Femur (tissue), 1 donor: ENCODE measurements at regions not wholly inside any gene's neighbourhood (a gene's known extent, or its start where the extent isn't known, plus 50 kb on each side); places are given as distances from the start of the nearest gene placed in this dataset.
A peak's percentile ranks its signal among the peaks of the same experiment; 100 is the strongest.

Experiments used
- DNase-seq: peaks from one replicate; pipeline ENCODE4 v3.0.0-alpha.2; 2017

DNA sequence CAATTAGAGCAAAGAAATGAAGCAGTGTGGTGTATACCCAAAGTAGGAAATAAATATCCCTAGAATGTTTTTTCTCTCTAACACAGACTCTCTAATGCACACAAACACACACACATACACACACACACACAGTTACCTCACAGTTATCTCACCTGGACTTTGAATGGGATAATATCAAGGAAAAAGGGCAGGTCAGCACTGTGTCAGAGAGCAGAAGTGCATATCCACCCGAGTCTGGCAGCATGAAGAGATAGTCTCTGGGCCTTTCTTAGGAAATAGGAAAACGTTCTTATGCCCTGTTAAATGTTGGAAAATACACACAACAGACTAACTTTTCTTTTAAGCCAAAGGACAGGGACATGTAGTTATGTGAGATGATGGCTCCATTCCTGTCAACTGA is 162.0 kb downstream of the COL6A3 start:
- no peak for DNase-seq

GRCh38 chr2:237253046-237253702 is 160.8 kb downstream of the COL6A3 start:
- no peak for DNase-seq

- DNase-seq, result no peak
These were observed 159.5 kb downstream of the COL6A3 start for GRCh38 chr2:237254369-237254861.

DNA sequence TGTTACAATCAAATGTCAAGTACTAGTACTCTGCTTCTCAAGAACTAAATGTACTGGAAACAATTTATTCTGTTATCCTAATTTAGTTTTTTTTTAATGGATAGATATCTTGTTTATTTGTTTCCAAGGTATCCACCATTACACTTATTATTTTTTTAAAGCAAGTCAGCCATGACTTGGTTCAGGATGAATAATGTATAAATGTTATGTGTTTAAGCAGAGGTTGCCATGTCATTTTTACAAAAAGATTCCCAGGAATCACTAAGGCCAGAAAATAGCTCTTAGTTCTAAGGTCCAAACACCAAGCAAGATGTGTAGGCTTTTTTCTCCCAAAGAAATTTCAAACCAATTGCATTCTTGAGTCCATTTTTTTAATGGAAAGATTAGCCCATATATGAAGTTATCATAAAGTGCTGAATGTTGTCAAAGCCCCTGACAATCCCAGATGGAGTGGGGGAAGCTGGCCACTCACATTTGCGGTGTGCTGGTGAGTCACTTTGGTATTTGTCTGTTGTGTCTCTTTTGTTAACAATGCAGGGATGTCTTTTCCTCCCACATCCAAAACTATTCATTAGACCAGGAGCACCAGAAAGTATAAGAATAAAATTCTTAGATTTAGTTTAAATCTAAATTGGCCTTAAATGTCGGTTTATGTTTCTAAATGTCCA is 158.9 kb downstream of the COL6A3 start:
- no peak for DNase-seq

- DNase-seq, result peak; percentile 66
These were observed 157.1 kb downstream of the COL6A3 start for GRCh38 chr2:237256887-237257286.

- peak; percentile 63 for DNase-seq
These were observed 156.5 kb downstream of the COL6A3 start for GRCh38 chr2:237257471-237257951.

DNA sequence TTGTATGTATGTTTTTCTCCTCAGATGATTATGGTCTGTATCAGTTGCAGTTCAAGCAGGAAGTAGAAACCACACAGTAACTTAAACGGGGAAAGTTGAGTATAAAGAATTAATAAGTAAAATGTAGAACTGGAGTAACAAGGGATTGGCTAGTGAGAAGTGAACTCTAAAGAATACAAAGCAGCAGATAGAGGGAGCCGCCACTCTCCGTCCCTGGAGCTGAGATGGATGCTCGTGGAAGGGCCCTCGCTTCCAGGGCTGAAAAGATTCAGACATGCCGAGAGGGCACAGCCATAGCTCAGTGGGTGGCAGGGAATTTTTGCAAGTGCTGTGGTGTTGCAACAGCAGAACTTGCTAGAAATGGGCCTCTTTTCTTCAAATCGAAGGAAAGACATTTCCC is 155.8 kb downstream of the COL6A3 start:
- no peak for DNase-seq

- DNase-seq, result no peak
These were observed 155.3 kb downstream of the COL6A3 start for GRCh38 chr2:237258615-237259014.

DNA sequence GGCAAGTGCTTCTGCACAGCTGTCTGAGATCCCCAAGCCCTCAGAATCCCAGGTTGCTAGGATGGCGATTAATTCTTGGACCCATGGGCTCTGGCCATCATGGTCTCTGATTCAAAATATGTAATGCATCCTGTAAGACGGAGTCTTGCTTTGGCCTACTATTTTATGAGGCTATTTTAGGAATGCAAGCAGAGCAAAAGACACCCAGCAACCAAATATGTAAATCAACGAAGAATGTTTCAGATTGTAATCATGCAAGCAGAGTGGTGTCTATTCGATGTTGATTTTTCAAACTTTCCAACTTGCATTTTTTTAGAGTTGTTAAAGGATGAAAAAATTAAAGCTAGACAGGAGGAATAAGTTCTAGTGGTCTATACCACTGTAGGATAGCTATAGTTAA is 154.8 kb downstream of the COL6A3 start:
- no peak for DNase-seq

DNA sequence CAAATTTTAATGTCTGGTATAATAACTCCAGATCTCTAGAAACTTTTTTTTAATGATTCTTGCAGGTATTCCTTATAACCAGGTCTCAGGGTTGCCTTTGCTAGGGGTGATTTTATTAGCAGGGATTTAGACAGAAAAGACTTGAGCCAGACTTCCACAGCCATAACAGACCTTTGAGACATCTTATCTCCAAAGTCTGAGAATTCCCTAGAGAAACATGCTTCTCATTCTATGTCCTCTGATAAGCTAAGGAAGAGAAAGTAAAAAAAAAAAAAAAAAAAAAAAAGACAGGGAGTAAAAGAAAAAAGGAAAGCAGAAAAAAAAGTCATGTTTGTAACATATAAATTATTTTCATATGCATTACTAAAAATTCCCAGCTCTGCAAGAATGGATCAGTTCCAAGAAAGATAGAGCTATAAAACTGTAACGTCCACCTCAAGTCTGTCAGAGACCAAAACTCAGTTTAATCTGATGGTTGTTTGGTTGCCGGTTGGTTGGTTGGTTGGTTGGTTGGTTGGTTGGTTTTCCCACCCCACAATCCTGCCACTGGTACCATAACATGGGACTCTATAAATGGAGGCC is 153.8 kb downstream of the COL6A3 start:
- DNase-seq, result no peak

DNA sequence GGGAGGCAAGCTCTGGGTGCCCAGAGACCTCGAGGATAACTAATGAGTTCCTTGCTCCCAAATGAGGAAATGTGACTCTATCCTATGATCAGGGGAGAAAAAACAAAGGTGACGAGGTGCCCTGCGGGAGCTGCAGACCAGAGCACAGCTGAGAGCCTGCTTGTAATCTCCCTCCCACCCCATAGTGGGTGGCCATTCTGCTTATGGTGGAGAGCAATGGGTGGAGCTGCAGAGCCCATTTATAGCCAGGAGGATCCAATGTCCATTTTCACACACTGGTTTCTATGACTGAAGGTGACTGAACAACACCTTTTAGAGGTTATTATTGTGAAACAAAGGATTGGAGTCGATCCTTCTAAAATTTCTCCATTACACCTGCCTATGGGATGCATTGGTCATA is 153.3 kb downstream of the COL6A3 start:
- no peak for DNase-seq

GRCh38 chr2:237261327-237261726 is 152.6 kb downstream of the COL6A3 start:
- no peak for DNase-seq

DNA sequence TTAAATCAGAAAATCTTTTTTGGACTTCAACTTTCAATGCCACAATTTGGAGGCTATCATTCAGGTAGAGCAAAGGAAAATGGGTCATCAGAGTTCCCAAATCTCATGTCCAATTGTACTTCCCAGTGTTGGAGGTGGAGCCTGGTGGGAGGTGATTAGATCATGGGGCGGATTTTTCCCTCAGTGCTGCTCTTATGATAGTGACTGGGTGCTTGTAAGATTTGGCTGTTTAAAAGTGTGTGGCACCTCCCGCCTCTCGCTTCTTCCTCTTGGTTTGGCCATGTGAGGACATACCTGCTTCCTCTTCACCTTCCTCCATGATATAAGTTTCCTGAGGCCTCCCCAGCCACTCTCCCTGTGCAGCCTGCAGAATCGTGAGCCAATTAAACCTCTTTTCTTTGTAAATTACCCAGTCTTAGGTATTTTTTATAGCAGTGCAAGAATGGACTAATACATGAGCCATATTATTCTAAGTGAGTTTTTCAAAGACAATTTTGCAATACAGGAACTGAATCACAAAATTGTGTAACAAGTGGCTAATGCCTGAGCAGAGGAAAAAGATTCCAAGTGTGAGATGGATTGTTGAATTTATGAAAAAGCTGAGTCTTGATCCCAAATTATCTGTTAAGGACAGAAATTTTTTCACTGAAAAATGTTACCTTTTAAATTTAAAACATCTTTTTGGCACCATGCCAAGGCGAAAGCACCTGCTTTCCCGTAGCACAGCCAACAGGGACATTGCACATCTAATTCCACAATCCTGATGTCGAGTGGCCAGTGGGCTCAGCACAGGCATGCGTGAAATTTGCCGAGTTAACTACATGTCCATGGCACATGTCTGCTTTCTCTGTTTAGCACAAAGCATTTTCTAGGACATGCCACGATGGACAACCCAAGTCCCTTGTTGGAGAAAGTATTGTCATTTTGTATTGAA is 150.9 kb downstream of the COL6A3 start:
- no peak for DNase-seq

DNA sequence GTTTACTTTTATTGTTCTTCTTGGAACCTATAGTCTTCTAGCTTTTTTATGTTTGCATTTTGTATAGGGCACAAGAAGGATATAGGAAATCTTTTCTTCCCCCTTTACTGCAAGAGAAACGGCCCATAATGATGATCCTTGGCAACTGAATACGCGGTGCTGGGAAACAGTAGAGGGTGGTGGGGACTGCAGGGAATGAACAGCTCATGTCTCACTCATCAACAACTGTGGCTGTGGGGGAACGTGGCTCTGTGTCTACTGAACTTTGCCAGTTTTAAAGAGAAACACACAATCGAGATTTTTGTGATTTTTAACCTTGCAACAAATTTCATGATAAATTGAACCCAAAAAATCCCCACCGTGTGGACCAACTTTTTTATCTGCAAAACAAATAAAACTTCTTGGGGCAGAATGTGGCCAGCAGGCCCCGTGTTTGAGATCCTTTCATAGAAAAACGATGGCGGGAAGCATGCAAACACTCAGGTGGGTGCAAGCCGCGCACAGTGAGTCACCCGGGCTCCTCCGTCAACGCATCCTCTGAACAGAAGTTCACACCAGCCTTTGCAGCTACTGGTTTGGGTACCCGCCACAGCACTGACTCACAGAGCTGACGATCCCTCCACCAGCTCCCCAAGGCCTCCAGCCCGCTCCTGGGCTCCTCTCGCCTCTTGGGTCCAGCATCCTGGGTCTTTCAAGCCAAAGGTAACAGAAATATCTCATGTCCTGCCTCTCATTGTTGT is 149.3 kb downstream of the COL6A3 start:
- no peak for DNase-seq

DNA sequence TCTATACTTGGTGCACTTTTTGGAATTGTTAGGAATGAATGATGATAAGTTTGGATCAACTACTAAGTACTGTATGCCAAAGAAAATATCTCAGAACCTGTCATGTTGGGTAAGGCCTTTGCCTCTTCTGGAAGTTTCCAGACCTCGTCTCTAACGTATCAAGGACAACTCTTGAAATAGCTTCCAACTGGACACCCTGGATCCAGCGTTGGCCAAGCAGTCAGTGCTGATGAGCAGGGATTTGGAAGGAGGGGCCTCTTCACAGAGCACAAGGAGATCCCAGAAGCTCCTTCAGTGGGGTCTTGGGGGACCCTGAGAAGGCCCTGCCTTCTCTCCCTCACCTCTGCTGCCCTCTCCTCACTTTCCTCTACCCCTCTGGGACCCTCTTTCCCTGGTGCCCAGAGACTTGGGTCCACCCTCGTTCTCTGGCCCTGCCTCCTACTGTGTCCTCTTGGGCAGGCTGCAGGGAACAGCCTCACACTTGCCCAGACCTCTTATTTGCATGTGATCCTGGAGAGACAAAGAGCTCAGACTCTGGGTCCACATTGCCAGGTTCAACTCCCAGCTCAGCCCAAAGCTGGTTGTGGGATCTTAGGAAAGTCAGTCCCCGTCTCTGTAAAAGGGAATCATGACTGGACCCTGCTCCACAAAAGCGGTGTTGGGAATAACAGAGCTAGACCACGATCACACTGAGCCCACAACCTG is 145.8 kb downstream of the COL6A3 start:
- no peak for DNase-seq

- DNase-seq, result no peak
These were observed 144.7 kb downstream of the COL6A3 start for GRCh38 chr2:237269138-237269875.

GRCh38 chr2:237270520-237270919 is 143.4 kb downstream of the COL6A3 start:
- DNase-seq, result no peak

GRCh38 chr2:237271698-237272652 is 142.0 kb downstream of the COL6A3 start:
- no peak for DNase-seq
